ENCODE measurements at regions not wholly inside any gene's neighbourhood (a gene's known extent, or its start where the extent isn't known, plus 50 kb on each side); places are given as distances from the start of the nearest gene placed in this dataset.

DNA sequence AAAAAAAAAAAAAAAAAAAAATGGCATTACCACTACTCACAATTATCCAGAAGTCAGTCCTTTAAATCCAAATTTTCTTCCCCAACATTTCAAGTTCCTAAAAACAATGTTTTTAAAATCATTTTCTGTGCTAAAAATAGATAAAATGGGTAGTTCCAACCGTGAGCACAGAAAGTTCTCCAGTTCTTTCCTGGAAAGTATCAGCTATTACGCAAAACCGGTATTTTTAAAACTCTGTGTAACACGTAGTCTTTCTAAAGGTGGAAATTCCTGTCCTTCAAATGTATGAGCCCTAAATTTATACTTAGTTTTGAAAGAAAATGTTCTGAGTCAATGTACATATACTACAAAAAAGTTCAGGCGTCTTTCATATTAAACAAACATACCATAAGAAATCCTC, 83.5 kb upstream of the SCAF8 start:
- Histone ChIP-seq H3K27me3 (ENCODE audit: control insufficient read depth in 2 of 2, insufficient read depth in 2 of 2, low read length in 2 of 2) (no peaks in the 10 kb centered on the region), H3K4me2 (replicated peaks; ENCODE audit: extremely low read depth, low read length, poor library complexity, severe bottlenecking) (no peak overlapping the region), H3K4me3 (replicated peaks in 1 of 3; ENCODE audit: low read depth in 2 of 3, low read length in 3 of 3) (no peak overlapping the region), H3K27ac (ENCODE audit: low read depth in 1 of 2, low read length in 2 of 2) (no peak overlapping the region), H3K9me3 (replicated peaks in 1 of 2; ENCODE audit: control insufficient read depth in 1 of 2, insufficient read depth in 1 of 2, low read length in 2 of 2) (no peaks in the 10 kb centered on the region), H4K20me1 (ENCODE audit: insufficient read depth, low read length) (no peaks in the 10 kb centered on the region), H3K79me2 (ENCODE audit: insufficient read depth, low read length) (no peaks in the 10 kb centered on the region), H3K9ac (ENCODE audit: insufficient read depth, low read length, poor library complexity, severe bottlenecking) (no peak overlapping the region), H2AFZ (ENCODE audit: insufficient read depth, low read depth, low read length, poor library complexity, severe bottlenecking) (no peak overlapping the region), H3K36me3 (replicated peaks in 1 of 2; ENCODE audit: control insufficient read depth in 1 of 2, insufficient read depth in 2 of 2, low read length in 2 of 2) (no peaks in the 10 kb centered on the region), H3K4me1 (ENCODE audit: control insufficient read depth in 1 of 2, insufficient read depth in 2 of 2, low read length in 2 of 2) (no peaks in the 10 kb centered on the region)
- DNase-seq: peak in 1 of 3 donors; percentile 15
- intact Hi-C loops (cut with micrococcal nuclease): no loop called here
- TF ChIP-seq, protein P1, sequence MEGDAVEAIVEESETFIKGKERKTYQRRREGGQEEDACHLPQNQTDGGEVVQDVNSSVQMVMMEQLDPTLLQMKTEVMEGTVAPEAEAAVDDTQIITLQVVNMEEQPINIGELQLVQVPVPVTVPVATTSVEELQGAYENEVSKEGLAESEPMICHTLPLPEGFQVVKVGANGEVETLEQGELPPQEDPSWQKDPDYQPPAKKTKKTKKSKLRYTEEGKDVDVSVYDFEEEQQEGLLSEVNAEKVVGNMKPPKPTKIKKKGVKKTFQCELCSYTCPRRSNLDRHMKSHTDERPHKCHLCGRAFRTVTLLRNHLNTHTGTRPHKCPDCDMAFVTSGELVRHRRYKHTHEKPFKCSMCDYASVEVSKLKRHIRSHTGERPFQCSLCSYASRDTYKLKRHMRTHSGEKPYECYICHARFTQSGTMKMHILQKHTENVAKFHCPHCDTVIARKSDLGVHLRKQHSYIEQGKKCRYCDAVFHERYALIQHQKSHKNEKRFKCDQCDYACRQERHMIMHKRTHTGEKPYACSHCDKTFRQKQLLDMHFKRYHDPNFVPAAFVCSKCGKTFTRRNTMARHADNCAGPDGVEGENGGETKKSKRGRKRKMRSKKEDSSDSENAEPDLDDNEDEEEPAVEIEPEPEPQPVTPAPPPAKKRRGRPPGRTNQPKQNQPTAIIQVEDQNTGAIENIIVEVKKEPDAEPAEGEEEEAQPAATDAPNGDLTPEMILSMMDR (IDR thresholded peaks at IDR 0.05): no peak
- whole genome bisulfite sequencing (ENCODE audit: insufficient coverage): no CpG with 5 or more reads among the region's 5 CpGs
- H3K27ac Mint-ChIP-seq: no peak overlapping the region
- peaks cover 15% of the 10 kb centered on the region for H3K4me1 Mint-ChIP-seq
- H3K9me3 Mint-ChIP-seq: peaks cover 0 to 3% (median 2%) of the 10 kb centered on the region in 7 donors
- H3K4me3 Mint-ChIP-seq: no peak overlapping the region
- H3K27me3 Mint-ChIP-seq (ENCODE audit: low read depth in 3 of 3): peaks cover 0 to 4% (median 0%) of the 10 kb centered on the region in 3 donors
- H3K36me3 Mint-ChIP-seq: no peaks in the 10 kb centered on the region

DNA sequence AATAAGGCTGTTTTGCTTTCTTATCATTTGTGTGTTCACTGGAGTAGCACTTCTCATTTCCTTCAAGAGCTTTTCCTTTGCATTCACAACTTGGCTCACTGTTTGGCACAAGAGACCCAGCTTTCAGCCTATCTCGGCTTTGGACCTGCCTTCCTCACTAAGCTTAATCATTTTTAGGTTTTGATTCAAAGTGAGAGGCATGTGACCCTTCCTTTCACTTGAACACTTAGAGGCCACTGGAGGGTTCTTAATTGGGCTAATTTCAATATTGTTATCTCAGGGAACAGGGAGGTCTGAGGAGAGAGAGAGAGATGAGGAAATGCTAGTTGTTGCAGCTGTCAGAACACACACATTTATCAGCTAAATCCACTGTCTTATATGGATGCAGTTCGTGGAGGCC, 82.9 kb upstream of the SCAF8 start:
- no peak overlapping the region for H2AFZ ChIP-seq (ENCODE audit: insufficient read depth, low read depth, low read length, poor library complexity, severe bottlenecking)
- H3K9me3 Mint-ChIP-seq: peaks cover 0 to 3% (median 2%) of the 10 kb centered on the region in 7 donors
- no peaks in the 10 kb centered on the region for H3K27me3 ChIP-seq (ENCODE audit: control insufficient read depth in 2 of 2, insufficient read depth in 2 of 2, low read length in 2 of 2)

More for the DNA sequence above, 82.9 kb upstream of the SCAF8 start:
- Mint-ChIP-seq H3K27me3 (ENCODE audit: low read depth in 3 of 3) (peaks cover 0 to 4% (median 0%) of the 10 kb centered on the region in 3 donors), H3K36me3 (no peaks in the 10 kb centered on the region), H3K4me3 (no peak overlapping the region), H3K4me1 (peaks cover 15% of the 10 kb centered on the region), H3K27ac (peak overlapping the region in 1 of 7 donors; percentile 28)
- H3K9ac ChIP-seq (ENCODE audit: insufficient read depth, low read length, poor library complexity, severe bottlenecking): no peak overlapping the region
- intact Hi-C loops (cut with micrococcal nuclease): no loop called here
- no peak overlapping the region for H3K27ac ChIP-seq (ENCODE audit: low read depth in 1 of 2, low read length in 2 of 2)
- TF ChIP-seq, protein P1 (IDR thresholded peaks at IDR 0.05): no peak
- no peak overlapping the region for H3K4me3 ChIP-seq (replicated peaks in 1 of 3; ENCODE audit: low read depth in 2 of 3, low read length in 3 of 3)
- no peaks in the 10 kb centered on the region for H3K79me2 ChIP-seq (ENCODE audit: insufficient read depth, low read length)
- H4K20me1 ChIP-seq (ENCODE audit: insufficient read depth, low read length): no peaks in the 10 kb centered on the region
- no peaks in the 10 kb centered on the region for H3K4me1 ChIP-seq (ENCODE audit: control insufficient read depth in 1 of 2, insufficient read depth in 2 of 2, low read length in 2 of 2)
- H3K36me3 ChIP-seq (replicated peaks in 1 of 2; ENCODE audit: control insufficient read depth in 1 of 2, insufficient read depth in 2 of 2, low read length in 2 of 2): no peaks in the 10 kb centered on the region
- H3K4me2 ChIP-seq (replicated peaks; ENCODE audit: extremely low read depth, low read length, poor library complexity, severe bottlenecking): no peak overlapping the region
- no peak for DNase-seq
- H3K9me3 ChIP-seq (replicated peaks in 1 of 2; ENCODE audit: control insufficient read depth in 1 of 2, insufficient read depth in 1 of 2, low read length in 2 of 2): no peaks in the 10 kb centered on the region
- WGBS (ENCODE audit: insufficient coverage): no CpG with 5 or more reads among the region's 2 CpGs
